Heart left ventricle (tissue), 13 donors: ENCODE measurements at regions not wholly inside any gene's neighbourhood (a gene's known extent, or its start where the extent isn't known, plus 50 kb on each side); places are given as distances from the start of the nearest gene placed in this dataset.

Experiments
- CTCF ChIP-seq, 12 donors: fragments of 200-600 bp; sonication (generic) in 4 of 12; IDR thresholded peaks; one replicate each; pipeline versions ENCODE4 v1.5.0 to v1.8.0; 2018 to 2022; ENCODE audit warnings: antibody characterized with exemption in 12 of 12, mild to moderate bottlenecking in 5 of 12
- POLR2A ChIP-seq, 2 donors: fragments of 450-650 bp; IDR thresholded peaks; one replicate each; pipeline ENCODE4 v1.6.1; 2017; ENCODE audit warnings: antibody characterized with exemption in 2 of 2, mild to moderate bottlenecking in 2 of 2, moderate library complexity in 2 of 2
- donor health status: ischemic (EF 13 %, LVEDD 7.1; RV severe dilation, severe dysfunction).
- donor health status: DM: no; HTN: yes; CAD: no.
- donor health status: DM: no; HTN: no; CAD: no.
- donor health status: ischemic (EF 25% LVEDD 6.9; RV normal size, moderate dysfunction).
- donor health status: ischemic (EF 25% LVEDD 5.7; RV mildly dilated, moderate dysfunction).
- donor health status: ischemic (EF 35%, LVEDD 5.7; RV mildly dilated, moderate dysfunction).
- donor health status: nonischemic (EF 11% LVEDD 7.7; RV severe dilation, severe dysfunction).
- donor health status: DM: yes; HTN: yes; CAD: no.
- donor health status: PGD.
- donor health status: ischemic (EF 29% LVEDD 5.4; RV normal size, mild dysfunction).
- donor health status: nonischemic (EF 23%, LVEDD 6.1; RV moderate dilation, normal function).

GRCh38 chr11:27183672-27184457 is 143.2 kb downstream of the BBOX1 start:
- TF ChIP-seq CTCF (IDR thresholded peaks at IDR 0.05) (peak; percentile 50 to 86 (median 76)), POLR2A (IDR thresholded peaks at IDR 0.05) (no peak)
